OCI-M2 (cell line): ENCODE measurements at regions not wholly inside any gene's neighbourhood (a gene's known extent, or its start where the extent isn't known, plus 50 kb on each side); places are given as distances from the start of the nearest gene placed in this dataset.
"Not testable (repeated sequence)": the region's sequence is repeated elsewhere in the genome, so short reads cannot be mapped to it uniquely, and the experiment has no call there.

ENCODE experiments used
- DNase-seq: peaks from one replicate; lab custom pipeline; 2025; ENCODE audit not compliant: unreplicated experiment; lab: John Stamatoyannopoulos, UW

DNA sequence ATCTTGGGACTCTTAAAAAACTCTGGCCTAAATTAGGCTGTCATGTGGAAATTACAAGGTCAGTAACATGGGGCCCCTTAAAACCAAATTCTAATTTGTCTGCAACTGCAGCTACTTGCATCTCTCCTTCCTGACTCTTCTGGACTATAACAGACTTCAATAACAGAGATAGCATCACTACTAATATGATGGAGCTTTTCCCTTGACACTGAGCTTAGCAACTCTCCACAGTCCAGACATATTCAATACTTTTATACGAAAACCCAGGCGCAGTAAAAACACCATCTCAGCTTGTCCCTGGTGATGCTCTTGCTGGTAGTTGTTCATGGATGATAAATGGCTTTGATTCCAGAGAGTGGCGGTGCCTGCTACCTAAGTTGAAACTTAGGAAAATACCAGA, 850.4 kb downstream of the STIM2 start:
- no peak for DNase-seq

GRCh38 chr4:27714073-27714472, 853.4 kb downstream of the STIM2 start:
- no peak for DNase-seq

- DNase-seq, result no peak
Measured at GRCh38 chr4:27716693-27717430, 856.2 kb downstream of the STIM2 start.

GRCh38 chr4:27717431-27717755, 856.8 kb downstream of the STIM2 start:
- DNase-seq, result no peak

GRCh38 chr4:27720010-27720766, 859.5 kb downstream of the STIM2 start:
- no peak for DNase-seq

- DNase-seq, result no peak
Measured at GRCh38 chr4:27721193-27721592, 860.6 kb downstream of the STIM2 start.

GRCh38 chr4:27728892-27729291, 868.3 kb downstream of the STIM2 start:
- no peak for DNase-seq

- DNase-seq, result no peak
Measured at GRCh38 chr4:27742816-27743215, 882.2 kb downstream of the STIM2 start.

- DNase-seq, result no peak
Measured at GRCh38 chr4:27759611-27760575, 899.3 kb downstream of the STIM2 start.

DNA sequence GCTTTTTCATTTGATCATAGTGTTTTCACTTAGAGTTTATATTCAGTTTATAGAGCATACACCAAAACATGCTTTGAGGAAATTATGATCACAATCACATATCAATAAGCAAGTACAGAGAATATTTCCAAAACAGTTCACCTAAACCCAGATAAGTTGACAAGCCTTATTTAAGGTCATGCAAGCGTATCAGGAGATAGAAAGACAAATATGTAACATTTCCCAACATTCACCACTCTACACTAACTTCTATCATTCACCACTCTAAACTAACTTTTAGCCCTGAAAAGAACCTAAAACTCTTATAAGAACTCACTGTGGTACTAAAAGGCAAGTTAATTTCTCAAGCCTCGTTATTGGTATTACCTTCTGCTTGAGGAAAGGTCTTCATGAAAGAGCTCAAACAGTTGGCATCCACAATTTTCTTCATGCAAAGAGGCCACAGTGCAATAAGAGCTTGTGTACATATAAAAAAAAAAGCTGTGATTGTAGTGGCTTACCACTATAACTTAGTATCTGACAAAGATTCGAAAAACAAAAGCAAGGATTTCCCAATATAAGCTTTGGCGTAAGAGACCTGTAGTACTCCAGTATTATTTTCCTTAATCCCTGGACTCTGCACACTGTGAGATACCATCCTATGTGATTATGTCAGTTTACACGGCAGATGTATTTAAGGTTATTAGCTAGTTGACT, 903.3 kb downstream of the STIM2 start:
- no peak for DNase-seq

DNA sequence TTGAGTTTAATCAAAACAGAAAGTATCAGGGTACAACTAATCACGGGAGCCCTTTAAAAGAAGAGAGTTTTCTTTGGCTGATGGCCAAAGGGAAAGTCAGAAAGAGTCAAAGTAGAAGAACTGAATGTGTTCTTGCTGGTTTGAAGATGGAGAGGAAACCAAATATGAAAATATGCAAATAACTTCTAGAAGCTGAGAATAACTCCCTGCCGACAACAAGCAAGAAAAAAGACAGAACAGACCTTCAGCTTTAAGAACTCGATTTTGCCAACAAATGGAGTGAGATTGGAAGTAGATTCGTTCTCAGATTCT, 903.8 kb downstream of the STIM2 start:
- no peak for DNase-seq

GRCh38 chr4:27770895-27771294, 910.3 kb downstream of the STIM2 start:
- no peak for DNase-seq

DNA sequence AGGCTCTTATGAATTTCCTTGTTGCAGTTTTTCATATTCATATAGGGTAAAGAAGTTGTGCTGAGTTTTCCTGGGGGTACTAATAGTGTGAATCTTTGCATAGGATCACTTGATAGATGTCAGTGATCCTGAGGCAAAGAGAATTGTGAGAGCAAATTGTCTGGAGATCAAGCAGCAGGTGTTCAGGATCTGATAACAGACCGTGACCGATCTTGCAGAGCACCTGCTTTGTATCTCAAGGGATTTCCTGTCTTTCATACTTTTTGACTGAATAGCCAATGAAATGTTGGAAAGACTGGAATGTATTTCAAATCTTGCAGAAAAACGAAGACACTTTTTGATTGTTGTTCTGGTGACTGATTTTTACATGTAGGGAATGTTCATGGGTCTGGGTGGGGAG, 914.5 kb downstream of the STIM2 start:
- no peak for DNase-seq

DNA sequence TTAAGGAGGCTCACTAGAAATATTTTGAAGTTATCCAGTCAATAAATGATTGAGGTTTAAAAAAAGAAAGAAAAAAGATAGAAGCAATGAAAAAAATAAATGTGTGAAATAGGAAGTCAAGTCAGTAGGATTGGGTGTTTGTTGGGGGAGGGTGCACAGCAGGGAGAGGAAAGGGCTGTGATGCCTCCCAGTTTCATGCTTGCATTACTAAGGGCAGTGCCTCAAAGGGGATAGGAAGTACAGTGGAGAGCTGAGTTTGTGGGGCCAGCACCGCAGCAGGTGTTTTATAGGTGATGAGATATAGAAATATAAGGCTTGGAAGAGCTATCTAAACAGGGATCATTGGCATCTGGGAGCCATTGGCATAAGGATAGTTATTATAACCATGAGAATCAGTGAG, 919.2 kb downstream of the STIM2 start:
- no peak for DNase-seq

GRCh38 chr4:27787195-27787594, 926.6 kb downstream of the STIM2 start:
- no peak for DNase-seq

DNA sequence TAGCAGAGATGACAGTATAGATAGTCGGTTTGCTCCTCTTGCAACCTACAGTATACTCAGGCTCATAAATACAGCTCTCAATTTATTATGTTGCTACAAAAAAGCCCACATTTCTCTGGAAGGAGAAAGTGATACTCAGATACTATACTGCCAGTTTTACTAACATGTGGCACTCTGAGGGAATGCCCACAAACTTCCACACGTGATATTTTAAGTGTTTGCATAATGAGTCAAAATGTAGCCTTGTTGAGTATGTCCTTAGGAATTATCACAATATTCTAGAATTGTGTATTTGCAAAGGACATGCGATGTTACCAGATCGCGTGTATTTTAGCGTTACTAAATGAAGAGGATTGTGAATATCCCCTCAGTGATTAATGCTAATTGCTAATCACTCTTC, 929.1 kb downstream of the STIM2 start:
- no peak for DNase-seq

GRCh38 chr4:27790911-27791310, 930.3 kb downstream of the STIM2 start:
- DNase-seq, result no peak

- no peak for DNase-seq
Measured at GRCh38 chr4:27791640-27792039, 931.0 kb downstream of the STIM2 start.

- DNase-seq, result no peak
Measured at GRCh38 chr4:27807207-27807606, 946.6 kb downstream of the STIM2 start.

DNA sequence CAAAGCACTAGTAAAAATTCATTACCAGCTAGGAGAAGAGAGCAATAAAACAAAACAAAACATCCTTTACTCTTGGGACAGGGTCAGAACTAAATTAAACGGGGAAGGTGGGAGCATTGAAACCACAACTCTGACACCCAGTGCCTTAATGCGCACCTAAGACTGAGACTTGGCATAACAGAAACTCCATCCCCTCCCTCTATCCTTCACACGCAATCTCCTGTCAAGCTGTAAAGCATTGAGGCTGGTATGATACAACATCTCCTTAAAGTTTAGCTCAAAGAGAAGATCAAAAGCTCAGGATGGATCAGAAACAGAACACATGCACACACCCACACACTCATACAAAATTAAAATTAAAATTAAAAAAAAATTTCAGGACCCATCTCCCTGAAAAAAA, 951.3 kb downstream of the STIM2 start:
- no peak for DNase-seq

GRCh38 chr4:27813226-27813625, 952.6 kb downstream of the STIM2 start:
- not testable (repeated sequence) for DNase-seq
